SJCRH30 (cell line): ENCODE measurements at regions not wholly inside any gene's neighbourhood (a gene's known extent, or its start where the extent isn't known, plus 50 kb on each side); places are given as distances from the start of the nearest gene placed in this dataset.

Experiments
- DNase-seq, 2 experiments: peaks; one replicate each; pipeline ENCODE4 v3.0.0-alpha.2; 2015 to 2020
- H3K27ac ChIP-seq: fragments of 250-450 bp; sonication (Bioruptor Pico); 2 replicates; pipeline ENCODE4 v1.5.1; 2020; ENCODE audit warnings: mild to moderate bottlenecking, moderate library complexity
- H3K27me3 ChIP-seq: fragments of 250-450 bp; sonication (Bioruptor Pico); 2 replicates; pipeline ENCODE4 v1.5.1; 2020; ENCODE audit warnings: mild to moderate bottlenecking, moderate library complexity
- H3K36me3 ChIP-seq: fragments of 250-450 bp; sonication (Bioruptor Pico); 2 replicates; pipeline ENCODE4 v1.5.1; 2020; ENCODE audit warnings: mild to moderate bottlenecking, moderate library complexity
- H3K4me1 ChIP-seq: fragments of 250-450 bp; sonication (Bioruptor Pico); 2 replicates; pipeline ENCODE4 v1.5.1; 2020; ENCODE audit warnings: mild to moderate bottlenecking, moderate library complexity
- H3K4me3 ChIP-seq: fragments of 250-450 bp; sonication (Bioruptor Pico); 2 replicates; pipeline ENCODE4 v1.5.1; 2020; ENCODE audit warnings: mild to moderate bottlenecking, moderate library complexity
- H3K9me3 ChIP-seq: fragments of 250-450 bp; sonication (Bioruptor Pico); replicated peaks from 2 replicates; pipeline ENCODE4 v1.5.1; 2020; ENCODE audit warnings: mild to moderate bottlenecking, moderate library complexity

DNA sequence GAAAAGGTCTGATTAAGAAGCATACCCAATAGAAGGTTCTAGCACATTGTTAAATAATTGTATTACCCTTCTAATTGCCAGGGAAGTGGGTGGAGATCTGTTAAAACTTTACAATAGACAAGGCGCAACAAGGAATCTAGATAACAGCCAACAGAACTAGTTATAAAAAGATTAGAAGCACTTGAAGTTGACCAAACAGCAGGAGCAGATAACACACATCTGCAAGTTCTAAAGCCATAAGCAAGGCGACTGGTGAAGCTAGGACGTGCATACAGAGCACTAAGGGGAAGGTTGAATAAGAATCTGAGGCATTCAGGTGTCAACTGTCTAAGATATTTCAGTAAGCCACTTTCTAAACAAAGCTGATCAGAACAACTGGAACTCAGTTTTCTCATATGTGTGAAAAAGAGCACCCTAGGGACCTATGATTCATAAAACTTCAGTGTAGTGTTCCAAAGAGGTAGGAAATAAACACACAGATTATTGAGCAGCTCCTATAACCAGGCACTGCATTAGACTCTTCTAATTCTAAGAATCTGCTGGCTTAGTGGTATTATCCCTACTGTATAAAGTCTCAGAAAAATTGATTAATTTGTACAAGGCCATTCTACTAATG, 111.2 kb downstream of the SAMD9 start:
- DNase-seq: no peak
- Histone ChIP-seq H3K36me3 (no peaks in the 10 kb centered on the region), H3K27ac (no peak overlapping the region), H3K4me1 (no peaks in the 10 kb centered on the region), H3K27me3 (no peaks in the 10 kb centered on the region), H3K9me3 (no peaks in the 10 kb centered on the region), H3K4me3 (no peak overlapping the region)

DNA sequence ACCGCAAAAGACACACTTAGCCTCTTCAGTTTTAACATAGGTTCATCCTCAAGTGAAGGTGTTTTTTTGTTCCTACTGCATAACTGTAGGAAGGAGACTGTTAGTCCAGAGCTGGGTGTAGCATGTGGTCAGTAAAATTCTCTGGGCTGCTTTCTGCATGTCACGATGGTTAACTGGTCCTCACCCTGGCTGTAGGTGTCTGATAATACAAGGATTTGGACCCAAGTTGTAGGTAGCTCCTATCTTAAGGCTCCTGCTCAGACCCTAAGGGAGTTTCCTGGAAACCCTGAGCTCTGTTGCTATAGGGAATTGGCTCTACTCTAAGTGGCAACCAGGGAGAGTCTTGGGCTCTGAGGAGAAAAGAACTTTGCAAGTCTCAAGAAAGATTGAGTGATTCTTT, 112.9 kb downstream of the SAMD9 start:
- Histone ChIP-seq H3K4me1 (no peaks in the 10 kb centered on the region), H3K27me3 (no peaks in the 10 kb centered on the region), H3K36me3 (no peaks in the 10 kb centered on the region), H3K27ac (no peak overlapping the region), H3K4me3 (no peak overlapping the region), H3K9me3 (no peaks in the 10 kb centered on the region)
- no peak for DNase-seq

GRCh38 chr7:92997719-92998118, 120.1 kb downstream of the SAMD9 start:
- no peaks in the 10 kb centered on the region for H3K27me3 ChIP-seq
- H3K4me3 ChIP-seq: no peak overlapping the region
- no peaks in the 10 kb centered on the region for H3K9me3 ChIP-seq
- H3K27ac ChIP-seq: no peak overlapping the region
- no peak for DNase-seq
- no peaks in the 10 kb centered on the region for H3K4me1 ChIP-seq
- no peaks in the 10 kb centered on the region for H3K36me3 ChIP-seq

DNA sequence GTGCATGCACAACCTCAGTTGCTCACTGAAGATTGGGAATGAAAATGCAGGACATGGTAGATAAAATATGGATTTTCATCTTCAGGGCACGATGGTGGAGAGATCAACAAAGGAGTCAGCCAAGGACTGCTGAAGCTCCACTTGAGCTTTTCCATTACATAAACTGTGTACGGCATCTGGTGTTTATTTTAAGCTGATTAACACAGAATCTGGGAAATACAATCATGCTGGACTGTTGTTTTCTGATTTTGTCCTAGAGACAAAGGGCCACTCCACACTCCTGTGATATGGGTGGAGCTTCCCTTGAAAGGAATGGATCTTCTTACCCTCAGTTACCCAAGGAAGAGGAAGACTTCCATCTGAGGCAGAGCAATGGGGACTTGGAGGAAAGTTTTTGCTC, 120.6 kb downstream of the SAMD9 start:
- no peak for DNase-seq
- Histone ChIP-seq H3K27me3 (no peaks in the 10 kb centered on the region), H3K36me3 (no peaks in the 10 kb centered on the region), H3K4me1 (no peaks in the 10 kb centered on the region), H3K4me3 (no peak overlapping the region), H3K9me3 (no peaks in the 10 kb centered on the region), H3K27ac (no peak overlapping the region)

DNA sequence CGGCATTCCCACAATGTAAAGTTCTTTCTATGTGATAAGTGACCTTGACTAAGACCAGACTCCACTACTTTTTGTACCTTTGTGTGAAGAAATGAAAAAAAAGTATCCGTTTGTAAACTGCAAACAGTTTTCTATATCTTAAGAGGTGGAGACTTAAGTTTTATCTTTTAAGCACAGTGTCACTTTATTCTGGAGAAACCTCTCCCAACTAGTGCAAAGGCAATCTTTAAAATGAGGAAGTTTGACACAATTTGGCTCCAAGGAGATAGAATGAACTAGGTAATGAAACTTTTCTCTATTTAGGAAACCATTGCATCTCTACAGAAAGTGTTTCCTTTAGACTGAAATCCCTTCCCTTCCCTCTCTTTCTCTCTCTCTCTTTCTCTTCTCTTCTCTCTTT, 122.9 kb downstream of the SAMD9 start:
- H3K36me3 ChIP-seq: no peaks in the 10 kb centered on the region
- H3K27ac ChIP-seq: no peak overlapping the region
- H3K4me1 ChIP-seq: no peaks in the 10 kb centered on the region
- DNase-seq: no peak
- H3K9me3 ChIP-seq: no peaks in the 10 kb centered on the region
- no peaks in the 10 kb centered on the region for H3K27me3 ChIP-seq
- no peak overlapping the region for H3K4me3 ChIP-seq

DNA sequence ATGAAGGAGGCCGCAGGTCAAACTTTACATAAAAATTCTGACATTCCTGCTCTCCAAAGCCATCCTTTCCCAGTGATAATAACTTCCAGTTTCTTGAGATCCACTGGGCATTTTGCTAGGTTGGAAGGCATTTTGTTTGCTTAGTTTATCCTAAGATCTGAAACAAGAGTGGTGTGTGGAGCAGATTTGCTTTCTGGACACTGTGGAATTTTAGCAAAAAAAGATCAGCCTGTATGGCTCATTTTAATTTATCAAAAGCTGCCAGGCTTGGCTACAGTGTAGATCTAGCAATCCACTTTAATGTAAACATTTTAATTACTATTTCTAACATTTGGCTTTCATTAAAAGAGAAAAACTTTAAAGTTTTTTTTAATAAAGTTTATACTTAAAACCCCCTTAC, 124.8 kb downstream of the SAMD9 start:
- H3K9me3 ChIP-seq: no peaks in the 10 kb centered on the region
- H3K36me3 ChIP-seq: no peaks in the 10 kb centered on the region
- H3K4me3 ChIP-seq: no peak overlapping the region
- H3K4me1 ChIP-seq: no peaks in the 10 kb centered on the region
- H3K27me3 ChIP-seq: no peaks in the 10 kb centered on the region
- no peak for DNase-seq
- H3K27ac ChIP-seq: no peak overlapping the region

DNA sequence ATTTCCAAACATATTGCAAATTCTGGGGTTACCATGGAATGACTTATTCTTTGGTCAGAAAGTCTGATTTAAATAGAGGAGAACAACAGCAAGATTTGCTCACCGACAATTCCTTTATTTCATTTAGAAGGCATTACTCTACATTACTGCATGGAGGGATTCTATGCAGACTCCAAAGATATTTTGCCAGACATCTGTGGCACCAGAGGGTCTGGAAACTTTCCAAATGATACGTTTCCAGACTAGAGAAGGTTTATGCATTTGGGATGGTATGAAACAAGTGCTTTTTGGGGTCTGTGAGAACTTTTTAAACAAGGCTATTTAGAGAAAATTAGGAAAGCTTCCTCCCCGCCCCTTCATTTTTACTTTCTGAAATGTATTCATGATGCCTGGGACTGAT, 125.3 kb downstream of the SAMD9 start:
- H3K27ac ChIP-seq: no peak overlapping the region

DNA sequence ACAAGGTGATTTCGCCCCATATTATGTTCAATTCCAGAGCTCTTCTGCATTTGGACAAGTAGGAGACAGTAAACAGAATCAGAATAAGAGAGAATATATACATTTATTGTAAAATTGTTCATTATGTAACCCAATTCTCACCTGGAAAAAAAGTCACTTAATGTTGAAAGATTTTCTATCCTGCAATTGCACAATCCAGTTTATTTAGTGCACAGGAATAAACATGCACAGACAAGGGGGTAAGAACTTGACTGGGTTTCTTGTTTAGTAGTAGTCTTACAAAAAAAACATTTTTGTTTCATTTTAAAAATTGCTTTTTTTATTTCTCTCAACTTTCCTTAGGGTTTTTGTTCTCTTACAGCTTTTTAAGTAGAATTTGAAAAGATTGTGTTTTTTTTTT, 126.6 kb downstream of the SAMD9 start:
- no peaks in the 10 kb centered on the region for H3K4me1 ChIP-seq
- H3K4me3 ChIP-seq: no peak overlapping the region
- no peak overlapping the region for H3K27ac ChIP-seq
- H3K27me3 ChIP-seq: no peaks in the 10 kb centered on the region
- DNase-seq: no peak
- peaks cover 8% of the 10 kb centered on the region; the same call in 1 of the 2 replicates for H3K9me3 ChIP-seq
- no peaks in the 10 kb centered on the region for H3K36me3 ChIP-seq

More for the DNA sequence above, 125.3 kb downstream of the SAMD9 start:
- Histone ChIP-seq H3K4me1 (no peaks in the 10 kb centered on the region), H3K9me3 (0 out of 2 replicates have a peak, but pooled peaks cover 3% of the 10 kb centered on the region), H3K4me3 (no peak overlapping the region), H3K36me3 (no peaks in the 10 kb centered on the region), H3K27me3 (no peaks in the 10 kb centered on the region)
- DNase-seq: no peak

- Histone ChIP-seq H3K27ac (no peak overlapping the region), H3K9me3 (peaks cover 8% of the 10 kb centered on the region; the same call in 1 of the 2 replicates), H3K36me3 (no peaks in the 10 kb centered on the region), H3K27me3 (no peaks in the 10 kb centered on the region), H3K4me1 (no peaks in the 10 kb centered on the region), H3K4me3 (no peak overlapping the region)
- DNase-seq: no peak
Observed at GRCh38 chr7:92988941-92989545, 128.7 kb downstream of the SAMD9 start.

GRCh38 chr7:92988051-92988450, 129.7 kb downstream of the SAMD9 start:
- Histone ChIP-seq H3K27ac (no peak overlapping the region), H3K4me3 (no peak overlapping the region)

DNA sequence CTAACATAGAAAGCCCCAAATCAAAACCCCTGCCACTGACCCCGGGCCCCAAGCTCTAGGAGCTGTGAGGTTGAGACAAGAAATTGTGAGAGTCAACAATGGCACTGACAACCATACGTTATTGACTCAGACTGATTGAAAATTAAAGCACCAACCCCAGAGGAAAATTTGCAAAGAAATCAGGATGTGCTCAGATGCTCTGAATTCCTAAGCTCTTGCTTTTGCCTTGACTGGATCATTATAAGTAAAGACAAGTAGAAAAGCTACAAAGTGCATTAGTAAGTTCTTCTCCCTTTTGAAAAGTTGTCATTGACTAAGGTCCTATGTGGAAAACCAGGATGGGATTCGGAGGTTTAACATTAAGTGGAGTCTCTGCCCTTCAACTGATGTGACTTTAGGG, 130.2 kb downstream of the SAMD9 start:
- DNase-seq: no peak
- Histone ChIP-seq H3K27me3 (no peaks in the 10 kb centered on the region), H3K27ac (no peak overlapping the region), H3K9me3 (peaks cover 8% of the 10 kb centered on the region; the same call in 1 of the 2 replicates), H3K36me3 (no peaks in the 10 kb centered on the region), H3K4me3 (no peak overlapping the region), H3K4me1 (no peaks in the 10 kb centered on the region)

More at GRCh38 chr7:92988051-92988450, 129.7 kb downstream of the SAMD9 start:
- Histone ChIP-seq H3K36me3 (no peaks in the 10 kb centered on the region), H3K9me3 (peaks cover 8% of the 10 kb centered on the region; the same call in 1 of the 2 replicates), H3K4me1 (no peaks in the 10 kb centered on the region), H3K27me3 (no peaks in the 10 kb centered on the region)
- peak; percentile 11 to 62 for DNase-seq

- Histone ChIP-seq H3K4me1 (no peaks in the 10 kb centered on the region), H3K9me3 (peaks cover 8% of the 10 kb centered on the region; the same call in 1 of the 2 replicates), H3K27ac (no peak overlapping the region), H3K36me3 (no peaks in the 10 kb centered on the region), H3K4me3 (no peak overlapping the region), H3K27me3 (no peaks in the 10 kb centered on the region)
- DNase-seq: no peak
Observed at GRCh38 chr7:92987095-92987494, 130.7 kb downstream of the SAMD9 start.

DNA sequence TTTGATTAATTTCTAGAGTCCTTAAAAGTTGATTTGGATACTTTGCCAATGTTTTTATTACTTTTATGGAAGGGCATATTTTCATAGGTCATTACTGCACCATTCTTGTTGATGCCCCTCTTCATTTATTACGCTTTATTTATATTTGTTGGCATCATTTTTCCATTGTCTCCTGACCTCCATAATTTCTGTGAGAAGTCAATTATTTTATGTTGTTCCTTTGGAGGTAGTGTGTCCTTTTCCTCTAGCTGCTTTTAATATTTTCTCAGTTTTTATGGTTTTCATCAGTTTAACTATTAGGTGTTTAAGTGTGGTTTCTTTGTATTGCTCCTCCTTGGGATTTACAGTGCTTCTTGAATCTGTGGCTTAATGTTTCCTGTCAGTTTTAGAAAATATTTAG, 134.9 kb downstream of the SAMD9 start:
- Histone ChIP-seq H3K27me3 (no peaks in the 10 kb centered on the region), H3K27ac (no peak overlapping the region), H3K4me3 (no peak overlapping the region), H3K4me1 (no peaks in the 10 kb centered on the region), H3K36me3 (no peaks in the 10 kb centered on the region), H3K9me3 (peaks cover 8% of the 10 kb centered on the region; the same call in 1 of the 2 replicates)
- no peak for DNase-seq

GRCh38 chr7:92976931-92977330, 140.6 kb upstream of the CDK6 start:
- H3K36me3 ChIP-seq: no peaks in the 10 kb centered on the region
- DNase-seq: no peak

DNA sequence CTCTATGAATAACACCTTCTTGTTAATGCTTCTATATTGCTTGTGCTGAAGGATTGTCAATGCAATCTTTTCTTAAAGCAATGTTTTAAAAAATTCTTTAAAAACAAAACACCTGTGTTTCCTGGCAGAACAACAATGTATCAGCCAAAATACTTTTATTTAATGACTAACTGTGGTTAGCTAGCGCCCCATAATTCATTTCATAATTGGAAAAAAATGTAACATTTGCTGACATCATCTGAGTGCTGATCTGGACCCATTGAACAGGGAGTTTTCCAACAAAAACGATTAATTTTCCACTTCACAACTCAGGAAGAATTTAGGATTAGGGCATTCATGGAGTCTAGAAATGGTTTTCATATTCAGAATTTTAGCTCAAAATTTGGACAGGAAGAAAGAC, 137.6 kb upstream of the CDK6 start:
- Histone ChIP-seq H3K36me3 (no peaks in the 10 kb centered on the region), H3K27me3 (no peaks in the 10 kb centered on the region), H3K27ac (peak overlapping the region; percentile 79), H3K9me3 (peaks cover 16% of the 10 kb centered on the region), H3K4me3 (no peak overlapping the region), H3K4me1 (peaks cover 23% of the 10 kb centered on the region)
- no peak for DNase-seq

More at GRCh38 chr7:92976931-92977330, 140.6 kb upstream of the CDK6 start:
- H3K4me1 ChIP-seq: peaks cover 23% of the 10 kb centered on the region
- H3K27ac ChIP-seq: no peak overlapping the region
- H3K27me3 ChIP-seq: no peaks in the 10 kb centered on the region
- H3K9me3 ChIP-seq: peaks cover 16% of the 10 kb centered on the region
- no peak overlapping the region for H3K4me3 ChIP-seq

DNA sequence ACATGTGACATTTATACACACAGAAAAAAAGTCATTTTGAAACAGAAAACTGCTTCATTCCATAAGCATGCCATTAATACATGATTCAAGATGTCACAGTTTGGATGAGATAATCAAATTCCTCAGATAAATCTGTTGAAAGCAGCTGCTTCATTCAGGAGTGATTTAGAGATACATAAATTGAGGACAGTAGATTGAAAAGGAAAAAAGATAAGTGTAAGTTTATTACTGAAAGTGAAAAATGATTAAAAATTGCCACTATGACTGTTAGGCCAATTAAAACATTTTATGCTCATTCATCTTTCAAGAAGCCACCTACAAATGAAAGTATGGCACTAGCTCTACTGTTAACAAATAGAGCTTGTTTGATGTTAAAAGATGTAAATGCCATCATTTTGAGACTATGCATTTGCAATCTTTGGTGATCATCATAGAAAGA, 136.9 kb upstream of the CDK6 start:
- no peak overlapping the region for H3K4me3 ChIP-seq
- H3K27ac ChIP-seq: peak overlapping the region; percentile 79
- H3K27me3 ChIP-seq: no peaks in the 10 kb centered on the region
- peaks cover 23% of the 10 kb centered on the region for H3K4me1 ChIP-seq
- no peaks in the 10 kb centered on the region for H3K36me3 ChIP-seq
- H3K9me3 ChIP-seq: peaks cover 16% of the 10 kb centered on the region
- DNase-seq: peak in 1 of 2 experiments; percentile 34
